ENCODE measurements at regions not wholly inside any gene's neighbourhood (a gene's known extent, or its start where the extent isn't known, plus 50 kb on each side); places are given as distances from the start of the nearest gene placed in this dataset.

DNA sequence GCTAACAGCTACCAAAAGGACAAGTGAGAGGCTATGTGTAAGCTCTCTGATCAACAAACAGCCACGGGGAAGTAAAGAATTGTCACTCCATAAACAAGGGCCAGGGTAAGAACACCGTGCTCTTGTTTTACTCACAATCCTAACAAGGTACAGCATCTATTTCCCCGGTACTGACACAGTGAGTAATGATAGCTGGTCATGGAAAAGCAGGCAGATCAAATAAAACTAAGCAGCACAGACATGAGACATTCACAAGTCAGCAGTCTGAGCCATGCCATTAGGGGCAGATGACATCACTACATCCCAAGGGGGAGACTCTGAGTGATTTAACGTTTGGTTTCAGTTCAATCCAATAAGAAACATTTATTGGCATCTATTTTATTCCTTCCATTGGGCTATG, 54.4 kb downstream of the ARL6IP4 start:
- no peaks in the 10 kb centered on the region for H3K9me3 Mint-ChIP-seq
- Histone ChIP-seq H2BK120ac (ENCODE audit: low read depth, low read length, poor library complexity, severe bottlenecking) (no peak overlapping the region), H2AFZ (ENCODE audit: low read length) (no peak overlapping the region), H3K4me2 (ENCODE audit: insufficient read depth, insufficient read length, low read length) (no peak overlapping the region), H2BK5ac (ENCODE audit: insufficient read length, low read length) (no peak overlapping the region), H3K18ac (ENCODE audit: insufficient read length, low read depth, low read length) (no peak overlapping the region), H3K79me1 (ENCODE audit: insufficient read depth, low read depth, low read length, poor library complexity, severe bottlenecking) (no peaks in the 10 kb centered on the region), H3K9me3 (ENCODE audit: control insufficient read depth, low read depth, low read length) (no peaks in the 10 kb centered on the region), H2AK5ac (ENCODE audit: insufficient read length, low read length) (no peak overlapping the region), H3K4ac (ENCODE audit: low read depth, low read length) (no peak overlapping the region), H3K79me2 (ENCODE audit: insufficient read depth, low read length) (no peaks in the 10 kb centered on the region), H3K27ac (ENCODE audit: insufficient read length, low read depth, low read length) (no peak overlapping the region), H2BK20ac (ENCODE audit: low read depth, low read length, poor library complexity, severe bottlenecking) (no peak overlapping the region), H4K91ac (ENCODE audit: insufficient read length, low read depth, low read length) (no peak overlapping the region), H4K8ac (replicated peaks; ENCODE audit: insufficient read length, low read depth, low read length) (no peak overlapping the region), H3K14ac (ENCODE audit: insufficient read depth, low read length) (no peak overlapping the region), H4K5ac (ENCODE audit: insufficient read length, low read depth, low read length) (no peak overlapping the region), H4K20me1 (ENCODE audit: control insufficient read depth, insufficient read depth, insufficient read length) (no peaks in the 10 kb centered on the region), H3K27me3 (ENCODE audit: insufficient read depth, low read length) (no peaks in the 10 kb centered on the region), H3K56ac (ENCODE audit: insufficient read length, low read depth, low read length) (no peak overlapping the region), H2BK15ac (ENCODE audit: low read depth, low read length) (no peak overlapping the region), H3K4me1 (ENCODE audit: insufficient read depth, low read length) (no peaks in the 10 kb centered on the region), H3K23me2 (ENCODE audit: insufficient read length, low read depth, low read length, poor library complexity, severe bottlenecking) (no peaks in the 10 kb centered on the region), H3K23ac (ENCODE audit: insufficient read length, low read depth, low read length) (no peak overlapping the region), H3K9ac (ENCODE audit: extremely low read depth, insufficient read length, low read length) (no peak overlapping the region), H3T11ph (ENCODE audit: low read length) (no peak overlapping the region), H2BK12ac (ENCODE audit: insufficient read length, low read depth, low read length) (no peak overlapping the region)
- no peak overlapping the region for H3K27ac Mint-ChIP-seq
- DNase-seq: no peak
- H3K27me3 Mint-ChIP-seq (ENCODE audit: low read depth): peaks cover 3% of the 10 kb centered on the region
- TF ChIP-seq, protein P1, sequence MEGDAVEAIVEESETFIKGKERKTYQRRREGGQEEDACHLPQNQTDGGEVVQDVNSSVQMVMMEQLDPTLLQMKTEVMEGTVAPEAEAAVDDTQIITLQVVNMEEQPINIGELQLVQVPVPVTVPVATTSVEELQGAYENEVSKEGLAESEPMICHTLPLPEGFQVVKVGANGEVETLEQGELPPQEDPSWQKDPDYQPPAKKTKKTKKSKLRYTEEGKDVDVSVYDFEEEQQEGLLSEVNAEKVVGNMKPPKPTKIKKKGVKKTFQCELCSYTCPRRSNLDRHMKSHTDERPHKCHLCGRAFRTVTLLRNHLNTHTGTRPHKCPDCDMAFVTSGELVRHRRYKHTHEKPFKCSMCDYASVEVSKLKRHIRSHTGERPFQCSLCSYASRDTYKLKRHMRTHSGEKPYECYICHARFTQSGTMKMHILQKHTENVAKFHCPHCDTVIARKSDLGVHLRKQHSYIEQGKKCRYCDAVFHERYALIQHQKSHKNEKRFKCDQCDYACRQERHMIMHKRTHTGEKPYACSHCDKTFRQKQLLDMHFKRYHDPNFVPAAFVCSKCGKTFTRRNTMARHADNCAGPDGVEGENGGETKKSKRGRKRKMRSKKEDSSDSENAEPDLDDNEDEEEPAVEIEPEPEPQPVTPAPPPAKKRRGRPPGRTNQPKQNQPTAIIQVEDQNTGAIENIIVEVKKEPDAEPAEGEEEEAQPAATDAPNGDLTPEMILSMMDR (conservative IDR thresholded peaks at IDR 0.05): no peak
- no peak overlapping the region for H3K4me3 Mint-ChIP-seq
- H3K36me3 Mint-ChIP-seq (ENCODE audit: insufficient read depth in 1 of 3, low read depth in 3 of 3): no peaks in the 10 kb centered on the region
- peaks cover 0 to 4% of the 10 kb centered on the region in 2 experiments; a peak in 1 of 4 replicates for H3K4me1 Mint-ChIP-seq
- no CpG with 5 or more reads among the region's 4 CpGs for WGBS (ENCODE audit: extremely low coverage, insufficient read length, low lambda C conversion rate)
